GM12892 (cell line): ENCODE measurements at regions not wholly inside any gene's neighbourhood (a gene's known extent, or its start where the extent isn't known, plus 50 kb on each side); places are given as distances from the start of the nearest gene placed in this dataset.

Experiments used
- POLR2A ChIP-seq: IDR thresholded peaks from 2 replicates; pipeline ENCODE4 v1.6.1; 2011; ENCODE audit warnings: low read depth, low read length, control low read depth
- POLR2AphosphoS5 ChIP-seq: IDR thresholded peaks from 2 replicates; pipeline ENCODE4 v1.6.1; 2011; ENCODE audit warnings: low read depth, low read length, control low read depth

GRCh38 chr7:49376817-49377375 lies 396.5 kb upstream of the VWC2 start:
- no peak for TF ChIP-seq POLR2AphosphoS5
- no peak for TF ChIP-seq POLR2A
